ENCODE measurements at regions not wholly inside any gene's neighbourhood (a gene's known extent, or its start where the extent isn't known, plus 50 kb on each side); places are given as distances from the start of the nearest gene placed in this dataset.

DNA sequence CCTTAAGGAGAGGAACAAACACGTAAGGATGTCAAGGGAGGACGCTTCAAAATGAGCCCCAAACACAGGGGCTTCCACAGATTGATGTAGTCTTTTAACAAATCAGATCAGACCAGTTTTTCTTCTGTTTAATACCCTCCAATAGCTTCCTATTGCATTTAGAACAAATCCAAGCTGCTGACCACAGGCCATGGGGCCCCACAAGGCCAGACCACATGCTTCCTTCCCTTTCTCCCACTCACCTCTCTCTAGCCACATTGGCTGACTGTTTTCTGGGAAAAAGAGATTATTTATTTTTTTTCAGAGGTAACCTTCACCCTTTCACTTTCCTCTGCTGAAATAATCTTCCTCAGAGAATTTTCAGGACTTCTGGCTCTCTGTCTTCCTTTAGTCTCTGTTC lies 380.6 kb downstream of the SIPA1L2 start:
- no peak for TF ChIP-seq CEBPB (IDR thresholded peaks at IDR 0.05)
- no peak for TF ChIP-seq EP300 (IDR thresholded peaks at IDR 0.05; ENCODE audit: borderline replicate concordance)
- TF ChIP-seq CREB1 (IDR thresholded peaks at IDR 0.05; ENCODE audit: low read depth): no peak
- no peak for TF ChIP-seq TAF1 (IDR thresholded peaks at IDR 0.05; ENCODE audit: low read depth)
- TF ChIP-seq, protein P1, sequence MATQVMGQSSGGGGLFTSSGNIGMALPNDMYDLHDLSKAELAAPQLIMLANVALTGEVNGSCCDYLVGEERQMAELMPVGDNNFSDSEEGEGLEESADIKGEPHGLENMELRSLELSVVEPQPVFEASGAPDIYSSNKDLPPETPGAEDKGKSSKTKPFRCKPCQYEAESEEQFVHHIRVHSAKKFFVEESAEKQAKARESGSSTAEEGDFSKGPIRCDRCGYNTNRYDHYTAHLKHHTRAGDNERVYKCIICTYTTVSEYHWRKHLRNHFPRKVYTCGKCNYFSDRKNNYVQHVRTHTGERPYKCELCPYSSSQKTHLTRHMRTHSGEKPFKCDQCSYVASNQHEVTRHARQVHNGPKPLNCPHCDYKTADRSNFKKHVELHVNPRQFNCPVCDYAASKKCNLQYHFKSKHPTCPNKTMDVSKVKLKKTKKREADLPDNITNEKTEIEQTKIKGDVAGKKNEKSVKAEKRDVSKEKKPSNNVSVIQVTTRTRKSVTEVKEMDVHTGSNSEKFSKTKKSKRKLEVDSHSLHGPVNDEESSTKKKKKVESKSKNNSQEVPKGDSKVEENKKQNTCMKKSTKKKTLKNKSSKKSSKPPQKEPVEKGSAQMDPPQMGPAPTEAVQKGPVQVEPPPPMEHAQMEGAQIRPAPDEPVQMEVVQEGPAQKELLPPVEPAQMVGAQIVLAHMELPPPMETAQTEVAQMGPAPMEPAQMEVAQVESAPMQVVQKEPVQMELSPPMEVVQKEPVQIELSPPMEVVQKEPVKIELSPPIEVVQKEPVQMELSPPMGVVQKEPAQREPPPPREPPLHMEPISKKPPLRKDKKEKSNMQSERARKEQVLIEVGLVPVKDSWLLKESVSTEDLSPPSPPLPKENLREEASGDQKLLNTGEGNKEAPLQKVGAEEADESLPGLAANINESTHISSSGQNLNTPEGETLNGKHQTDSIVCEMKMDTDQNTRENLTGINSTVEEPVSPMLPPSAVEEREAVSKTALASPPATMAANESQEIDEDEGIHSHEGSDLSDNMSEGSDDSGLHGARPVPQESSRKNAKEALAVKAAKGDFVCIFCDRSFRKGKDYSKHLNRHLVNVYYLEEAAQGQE (IDR thresholded peaks at IDR 0.05; ENCODE audit: low read depth): no peak
- TF ChIP-seq EGR1 (IDR thresholded peaks at IDR 0.05): no peak
- TF ChIP-seq YY1 (IDR thresholded peaks at IDR 0.05; ENCODE audit: low read depth): no peak
- no peak for TF ChIP-seq ZBTB7A (IDR thresholded peaks at IDR 0.05; ENCODE audit: low read depth)
- TF ChIP-seq, protein P2, sequence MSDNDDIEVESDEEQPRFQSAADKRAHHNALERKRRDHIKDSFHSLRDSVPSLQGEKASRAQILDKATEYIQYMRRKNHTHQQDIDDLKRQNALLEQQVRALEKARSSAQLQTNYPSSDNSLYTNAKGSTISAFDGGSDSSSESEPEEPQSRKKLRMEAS (IDR thresholded peaks at IDR 0.05): no peak
- TF ChIP-seq RAD21 (IDR thresholded peaks at IDR 0.05; ENCODE audit: low read depth): no peak
- no peak for TF ChIP-seq NFIC (IDR thresholded peaks at IDR 0.05)
- no peak for TF ChIP-seq TCF12 (IDR thresholded peaks at IDR 0.05; ENCODE audit: low read depth)
- TF ChIP-seq FOXM1 (IDR thresholded peaks at IDR 0.05; ENCODE audit: borderline replicate concordance, low read depth): no peak
